Esophagus squamous epithelium (tissue), 4 donors: ENCODE measurements at regions not wholly inside any gene's neighbourhood (a gene's known extent, or its start where the extent isn't known, plus 50 kb on each side); places are given as distances from the start of the nearest gene placed in this dataset.

Experiments
- POLR2A ChIP-seq, 4 donors: fragments of 450-650 bp; IDR thresholded peaks; one replicate each; pipeline ENCODE4 v1.6.1; 2017; ENCODE audit warnings: antibody characterized with exemption in 4 of 4, mild to moderate bottlenecking in 4 of 4, moderate library complexity in 3 of 4
- TF ChIP-seq, protein P1 (sequence below), 6 experiments: fragments of 450-650 bp in 4 of 6; fragments of 200-600 bp in 2 of 6; sonication (generic) in 2 of 6; IDR thresholded peaks; one replicate each; pipeline ENCODE4 v1.5.1; 2016 to 2019; ENCODE audit warnings: antibody characterized with exemption in 6 of 6, mild to moderate bottlenecking in 4 of 6, moderate library complexity in 4 of 6

DNA sequence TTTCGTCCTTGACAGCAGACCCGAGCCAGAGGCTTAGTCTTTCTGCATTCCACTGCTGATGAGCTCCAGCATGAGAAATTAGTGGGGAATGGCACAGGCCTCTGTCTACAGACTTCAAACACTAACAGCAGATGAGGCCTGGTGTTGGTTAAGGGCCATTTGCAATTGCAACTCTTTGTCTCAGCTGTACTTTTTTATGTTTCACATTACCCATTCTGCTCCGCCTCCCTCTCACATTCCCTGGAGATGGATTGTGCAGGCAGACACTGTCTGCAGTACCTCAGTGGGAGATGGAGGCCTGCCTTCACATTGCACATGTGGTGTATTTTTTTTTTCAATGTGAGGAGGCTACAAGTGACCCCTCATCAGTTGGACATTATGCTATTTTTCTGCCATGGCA is 370.2 kb downstream of the DUSP10 start:
- TF ChIP-seq, protein P1, sequence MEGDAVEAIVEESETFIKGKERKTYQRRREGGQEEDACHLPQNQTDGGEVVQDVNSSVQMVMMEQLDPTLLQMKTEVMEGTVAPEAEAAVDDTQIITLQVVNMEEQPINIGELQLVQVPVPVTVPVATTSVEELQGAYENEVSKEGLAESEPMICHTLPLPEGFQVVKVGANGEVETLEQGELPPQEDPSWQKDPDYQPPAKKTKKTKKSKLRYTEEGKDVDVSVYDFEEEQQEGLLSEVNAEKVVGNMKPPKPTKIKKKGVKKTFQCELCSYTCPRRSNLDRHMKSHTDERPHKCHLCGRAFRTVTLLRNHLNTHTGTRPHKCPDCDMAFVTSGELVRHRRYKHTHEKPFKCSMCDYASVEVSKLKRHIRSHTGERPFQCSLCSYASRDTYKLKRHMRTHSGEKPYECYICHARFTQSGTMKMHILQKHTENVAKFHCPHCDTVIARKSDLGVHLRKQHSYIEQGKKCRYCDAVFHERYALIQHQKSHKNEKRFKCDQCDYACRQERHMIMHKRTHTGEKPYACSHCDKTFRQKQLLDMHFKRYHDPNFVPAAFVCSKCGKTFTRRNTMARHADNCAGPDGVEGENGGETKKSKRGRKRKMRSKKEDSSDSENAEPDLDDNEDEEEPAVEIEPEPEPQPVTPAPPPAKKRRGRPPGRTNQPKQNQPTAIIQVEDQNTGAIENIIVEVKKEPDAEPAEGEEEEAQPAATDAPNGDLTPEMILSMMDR (IDR thresholded peaks at IDR 0.05), result no peak
- TF ChIP-seq POLR2A (IDR thresholded peaks at IDR 0.05), result no peak
